Activated CD4-positive, alpha-beta T cell treated with anti-CD3 and anti-CD28 coated beads, Interleukin-2, amount 50 U/mL, for 16 hours (primary cell): ENCODE measurements at regions not wholly inside any gene's neighbourhood (a gene's known extent, or its start where the extent isn't known, plus 50 kb on each side); places are given as distances from the start of the nearest gene placed in this dataset.
"Not testable (repeated sequence)": the region's sequence is repeated elsewhere in the genome, so short reads cannot be mapped to it uniquely, and the experiment has no call there.

Experiments
- DNase-seq: peaks from one replicate; pipeline ENCODE4 v3.0.0-alpha.2; 2020

- DNase-seq, result no peak
Observed at GRCh38 chr16:13829697-13830299, 90.2 kb upstream of the ERCC4 start.

- no peak for DNase-seq
Observed at GRCh38 chr16:13833515-13833914, 86.4 kb upstream of the ERCC4 start.

GRCh38 chr16:13835387-13835786 lies 84.6 kb upstream of the ERCC4 start:
- DNase-seq, result no peak

- DNase-seq, result no peak
Observed at GRCh38 chr16:13835935-13836730, 83.8 kb upstream of the ERCC4 start.

GRCh38 chr16:13838401-13839190 lies 81.4 kb upstream of the ERCC4 start:
- DNase-seq, result no peak

- DNase-seq, result no peak
Observed at GRCh38 chr16:13839577-13839976, 80.4 kb upstream of the ERCC4 start.

- no peak for DNase-seq
Observed at GRCh38 chr16:13845232-13845631, 74.7 kb upstream of the ERCC4 start.

GRCh38 chr16:13848795-13849194 lies 71.2 kb upstream of the ERCC4 start:
- no peak for DNase-seq

- DNase-seq, result not testable (repeated sequence)
Observed at GRCh38 chr16:13850173-13850572, 69.8 kb upstream of the ERCC4 start.

- DNase-seq, result no peak
Observed at GRCh38 chr16:13852827-13853226, 67.1 kb upstream of the ERCC4 start.

GRCh38 chr16:13856398-13856797 lies 63.6 kb upstream of the ERCC4 start:
- DNase-seq, result no peak

GRCh38 chr16:13856811-13857511 lies 63.0 kb upstream of the ERCC4 start:
- DNase-seq, result no peak

- DNase-seq, result no peak
Observed at GRCh38 chr16:13858873-13859580, 60.9 kb upstream of the ERCC4 start.

GRCh38 chr16:13863075-13863765 lies 56.7 kb upstream of the ERCC4 start:
- DNase-seq, result no peak

GRCh38 chr16:13864689-13865088 lies 55.3 kb upstream of the ERCC4 start:
- DNase-seq, result no peak

GRCh38 chr16:13866073-13866472 lies 53.9 kb upstream of the ERCC4 start:
- DNase-seq, result peak; percentile 54
